Activated T-helper 1 cell treated with anti-CD3 and anti-CD28 coated beads, Interleukin-2, amount 50 U/mL, for 16 hours (primary cell): ENCODE measurements at regions not wholly inside any gene's neighbourhood (a gene's known extent, or its start where the extent isn't known, plus 50 kb on each side); places are given as distances from the start of the nearest gene placed in this dataset.

ENCODE experiments used
- DNase-seq, 2 donors: peaks; one replicate each; pipeline ENCODE4 v3.0.0-alpha.2; 2020; ENCODE audit warnings: low read depth in 1 of 2, low spot score in 1 of 2

DNA sequence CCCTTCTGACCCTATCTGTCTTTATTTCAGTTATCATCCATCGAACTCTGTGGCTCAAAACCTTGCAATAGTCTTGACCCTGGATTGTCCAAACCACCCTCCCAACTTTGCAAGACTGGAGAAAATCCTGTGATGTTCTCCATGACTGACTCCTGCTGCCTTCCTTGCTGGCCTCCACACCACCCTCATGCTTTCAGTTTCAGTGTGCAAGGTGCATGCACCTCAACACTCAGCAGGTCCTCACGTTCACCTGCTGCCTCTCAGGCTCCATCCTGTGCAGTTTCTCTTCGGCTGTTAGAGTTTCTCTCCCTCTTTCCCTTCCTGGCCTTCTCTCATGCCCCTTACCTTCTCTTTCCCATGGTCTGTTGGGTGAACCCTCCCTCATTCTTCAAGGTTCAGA lies 59.4 kb upstream of the ASIC2 start:
- DNase-seq = no peak

DNA sequence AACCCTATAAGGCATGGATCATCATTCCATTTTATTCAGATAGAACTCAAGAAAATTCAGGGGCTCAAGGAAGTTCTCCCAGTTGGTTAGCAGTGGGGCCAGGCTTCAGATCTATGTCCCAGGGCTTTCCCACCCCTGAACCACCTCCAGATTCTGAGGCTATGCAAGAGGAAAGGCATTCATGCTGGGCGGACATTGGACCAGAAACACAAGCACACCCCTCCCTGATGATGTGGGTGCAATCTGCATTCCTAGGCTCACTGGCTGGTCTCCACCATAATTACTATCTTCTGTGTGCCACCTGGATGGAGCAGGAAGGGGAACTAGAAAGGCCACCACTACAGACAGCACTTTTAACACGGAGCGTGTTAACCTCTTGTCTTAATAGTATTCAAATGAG lies 63.2 kb upstream of the ASIC2 start:
- DNase-seq = no peak

DNA sequence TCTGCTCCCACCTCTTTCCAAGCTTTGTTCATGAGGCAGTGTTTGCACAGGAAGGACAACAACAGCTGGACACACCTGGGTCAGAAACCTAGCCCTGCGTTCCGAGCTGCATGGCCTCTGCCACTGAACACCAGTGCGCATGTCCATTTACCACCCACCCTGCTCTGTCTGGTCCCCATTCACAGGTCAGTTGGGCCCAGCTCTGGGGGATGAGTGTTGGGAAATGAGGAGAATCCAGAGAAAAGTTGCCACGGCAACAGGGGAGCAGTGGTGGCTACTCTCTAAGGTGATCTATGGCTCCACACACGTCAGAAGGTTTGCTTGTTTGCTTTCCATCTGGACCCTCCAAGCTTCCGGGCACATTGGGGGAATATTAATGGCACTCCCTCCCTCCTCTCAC lies 70.4 kb upstream of the ASIC2 start:
- no peak for DNase-seq

DNA sequence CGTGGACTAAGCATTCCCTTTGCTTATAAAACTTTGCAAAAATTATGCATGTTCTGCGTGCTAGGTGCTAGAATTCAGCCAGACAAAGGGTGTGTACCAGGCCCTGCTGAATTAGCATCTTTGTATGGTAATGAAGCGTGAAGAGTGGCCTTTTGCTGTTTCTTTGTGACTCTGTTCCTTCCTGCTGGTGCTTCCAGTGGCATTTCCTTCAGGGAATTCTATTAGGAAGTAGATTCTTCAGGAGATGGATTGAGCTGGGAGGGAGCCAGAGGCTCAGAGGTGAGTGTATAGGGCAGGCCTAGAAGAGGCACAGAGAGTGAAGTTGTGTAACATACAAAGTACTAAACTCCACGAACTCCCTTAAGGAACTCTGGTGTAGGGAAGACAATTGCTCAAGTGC lies 73.9 kb upstream of the ASIC2 start:
- no peak for DNase-seq

DNA sequence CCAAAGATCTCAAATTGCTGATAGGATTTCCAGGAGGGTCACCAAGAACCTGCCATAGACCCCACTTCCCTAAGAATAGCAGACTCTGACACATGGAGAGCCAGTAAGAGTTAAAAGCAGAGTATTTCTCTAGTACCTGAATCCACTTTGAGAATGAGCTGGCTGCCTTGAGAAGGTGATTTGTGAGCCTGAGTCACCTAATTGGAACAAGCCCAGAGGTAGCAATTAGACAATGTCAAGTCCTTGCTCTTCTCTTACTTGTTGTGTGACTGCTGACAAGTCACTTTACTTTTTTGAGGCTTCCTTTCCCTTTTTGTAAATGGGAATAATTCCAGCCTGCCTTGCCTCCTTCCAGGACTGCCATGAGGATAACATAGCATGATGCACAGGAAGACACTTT lies 76.1 kb upstream of the ASIC2 start:
- DNase-seq = no peak

DNA sequence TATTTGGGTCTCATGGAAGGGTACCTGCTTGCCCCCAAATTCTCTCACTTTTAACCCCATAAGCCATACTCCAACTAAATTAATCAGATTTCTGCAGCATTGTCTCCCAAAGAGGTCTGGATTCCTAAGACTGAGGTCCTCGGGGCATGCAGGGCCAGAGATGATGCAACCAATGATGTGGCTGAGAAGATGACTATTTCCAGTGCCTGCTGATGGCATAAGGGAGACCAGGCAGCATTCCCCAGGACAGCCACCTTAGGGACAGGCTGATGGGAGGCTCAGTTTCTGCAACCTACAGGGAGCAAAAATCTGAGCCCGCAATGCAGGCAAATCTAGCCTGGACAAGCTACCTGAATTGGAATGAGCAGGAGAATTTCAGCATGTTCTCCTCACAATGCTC lies 76.8 kb upstream of the ASIC2 start:
- no peak for DNase-seq

DNA sequence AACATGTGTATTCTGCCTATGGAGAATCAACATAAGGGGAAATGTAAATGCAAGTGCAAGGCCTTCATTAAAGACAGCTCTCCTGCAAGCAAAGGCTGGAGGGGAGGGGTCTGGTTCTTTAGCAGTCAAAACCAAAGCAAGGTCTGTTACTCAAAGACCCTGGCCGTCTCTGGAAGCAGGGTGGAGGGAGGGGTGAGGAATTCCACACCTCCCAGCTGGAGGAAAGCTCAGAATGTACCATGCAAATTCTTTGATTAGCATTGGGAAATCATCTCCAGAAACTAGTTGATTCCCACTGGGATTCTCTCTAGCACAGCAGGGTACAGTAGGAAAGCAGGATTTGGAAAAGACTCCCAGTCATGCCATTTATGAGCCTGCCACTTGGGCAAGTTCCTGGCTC lies 77.3 kb upstream of the ASIC2 start:
- DNase-seq = no peak

DNA sequence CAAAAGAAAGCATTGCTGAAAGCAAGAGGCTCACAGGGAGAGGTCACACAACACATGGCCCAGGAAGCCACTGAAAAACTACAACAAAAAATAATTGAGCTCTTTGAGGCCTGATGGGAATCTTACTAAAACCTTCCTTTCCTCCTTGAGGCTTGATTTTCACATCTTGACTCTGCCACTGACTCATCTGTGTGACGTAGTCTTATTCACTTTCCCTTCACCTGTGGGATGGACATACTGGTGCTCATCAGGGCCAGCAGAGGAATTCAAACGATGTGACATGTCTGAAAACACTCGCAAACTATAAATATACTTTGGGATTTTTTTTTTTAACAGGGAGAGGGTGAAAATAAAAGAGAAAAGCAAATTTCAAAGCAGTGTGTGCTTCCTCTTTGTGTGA lies 78.3 kb upstream of the ASIC2 start:
- DNase-seq = no peak

DNA sequence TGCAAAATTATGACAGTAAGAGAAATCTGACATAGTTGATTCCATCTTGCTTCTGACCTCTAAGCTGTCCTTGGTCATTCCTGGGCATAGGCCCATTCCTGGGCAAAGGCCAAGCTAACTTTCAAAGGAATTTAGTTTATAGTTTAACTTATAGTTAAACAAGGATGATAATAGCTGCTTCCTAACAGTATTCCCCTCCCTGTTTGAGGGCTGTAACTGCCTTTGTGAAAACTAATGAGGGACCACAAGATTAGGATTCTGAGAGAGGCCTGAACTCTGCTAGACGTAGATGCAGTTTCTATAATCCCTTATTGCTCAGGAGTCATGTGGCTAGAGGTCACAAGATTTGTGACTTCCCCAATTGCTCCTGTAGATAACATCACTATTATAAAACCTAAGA lies 80.2 kb upstream of the ASIC2 start:
- DNase-seq = no peak

DNA sequence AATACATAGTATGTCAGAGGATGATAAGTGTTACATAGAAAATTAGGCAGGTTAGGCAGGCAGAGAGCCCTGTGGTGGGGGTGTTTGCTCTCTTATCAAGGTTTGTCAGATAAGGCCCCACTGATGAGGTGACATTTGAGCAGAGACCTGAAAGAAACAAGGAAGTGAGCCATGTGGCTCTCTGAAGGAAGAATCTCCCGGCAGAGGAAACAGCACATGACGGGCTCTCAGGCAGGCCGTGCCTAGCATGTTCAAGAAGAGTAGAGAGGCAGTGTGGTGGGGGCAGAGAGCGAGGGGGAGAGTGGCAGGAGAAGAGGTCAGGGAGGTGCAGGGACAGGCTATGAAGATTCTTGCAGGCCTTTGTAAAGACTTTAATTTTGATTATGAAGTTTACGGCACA lies 82.0 kb upstream of the ASIC2 start:
- no peak for DNase-seq

DNA sequence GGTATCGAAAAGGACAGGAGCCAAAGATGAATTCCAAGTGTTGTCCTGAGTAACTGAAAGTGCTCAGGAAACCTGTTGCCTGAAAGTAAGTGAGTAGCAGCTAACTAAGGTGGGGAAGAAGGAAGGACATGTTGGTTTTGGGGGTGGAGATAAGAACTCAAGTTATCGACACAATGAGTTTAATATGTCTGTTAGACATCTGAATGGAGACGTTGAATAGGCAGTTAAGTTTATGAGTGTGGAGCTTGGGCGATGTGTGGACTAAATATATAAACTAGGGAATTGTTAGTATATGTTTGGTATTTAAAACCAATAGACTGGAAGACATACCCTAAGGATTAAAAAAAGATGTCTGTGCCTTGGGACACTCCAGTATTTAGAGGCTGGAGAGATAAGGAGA lies 82.7 kb upstream of the ASIC2 start:
- DNase-seq = no peak

DNA sequence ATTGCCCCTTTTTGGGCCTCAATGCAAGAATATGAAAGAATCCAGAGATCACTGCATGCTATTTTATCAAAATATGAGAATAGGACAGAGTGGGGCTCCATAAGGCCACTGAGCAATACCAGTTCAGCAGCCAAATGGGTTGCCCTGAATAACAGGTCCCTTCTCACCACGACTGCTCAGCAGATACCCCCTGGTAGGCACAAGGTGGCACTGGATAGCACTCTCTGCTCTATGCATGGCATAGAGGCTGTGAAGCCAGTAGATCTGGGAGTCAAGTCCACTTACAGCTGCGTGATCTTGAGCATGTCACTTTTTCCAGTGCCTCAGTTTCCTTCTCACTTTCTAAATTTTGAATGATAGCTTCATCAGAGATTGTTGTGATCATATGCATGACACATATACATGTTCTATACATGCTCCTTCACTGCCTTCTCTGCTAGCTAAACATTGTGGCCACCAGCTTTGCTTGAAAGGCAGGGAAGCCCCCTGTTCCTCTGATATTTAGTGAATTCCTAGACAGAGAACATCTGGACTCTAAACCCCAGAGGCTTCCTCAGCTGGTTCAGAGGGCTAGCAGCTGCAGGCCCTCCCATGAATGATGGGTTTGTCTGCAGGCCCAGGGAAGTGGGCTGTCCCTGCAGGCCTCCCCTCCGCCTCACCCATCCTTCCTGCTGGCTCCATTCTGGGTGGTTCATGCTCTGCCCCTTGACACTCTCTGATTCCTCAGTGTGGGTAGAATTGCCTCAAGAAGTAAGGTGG lies 84.9 kb upstream of the ASIC2 start:
- no peak for DNase-seq

DNA sequence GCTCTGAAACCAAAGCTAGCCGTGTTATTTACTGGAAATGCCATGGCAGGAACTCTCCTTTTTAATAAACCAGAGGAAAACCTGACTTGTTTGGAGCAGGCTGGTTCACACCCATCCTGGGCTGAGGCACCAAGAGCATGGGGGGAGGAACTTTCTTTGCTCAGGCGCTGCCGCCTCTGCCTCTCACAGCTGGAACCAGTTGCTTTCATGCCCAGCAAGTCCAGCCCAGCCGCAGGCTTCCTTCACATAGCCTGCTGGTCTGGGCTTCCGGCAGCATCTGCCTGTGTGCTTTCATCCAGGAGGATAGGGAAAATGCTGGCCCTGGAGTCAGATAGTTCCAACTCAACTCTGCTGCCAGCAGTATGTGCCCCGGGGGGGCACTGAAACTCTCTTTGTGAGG lies 88.1 kb upstream of the ASIC2 start:
- no peak for DNase-seq

DNA sequence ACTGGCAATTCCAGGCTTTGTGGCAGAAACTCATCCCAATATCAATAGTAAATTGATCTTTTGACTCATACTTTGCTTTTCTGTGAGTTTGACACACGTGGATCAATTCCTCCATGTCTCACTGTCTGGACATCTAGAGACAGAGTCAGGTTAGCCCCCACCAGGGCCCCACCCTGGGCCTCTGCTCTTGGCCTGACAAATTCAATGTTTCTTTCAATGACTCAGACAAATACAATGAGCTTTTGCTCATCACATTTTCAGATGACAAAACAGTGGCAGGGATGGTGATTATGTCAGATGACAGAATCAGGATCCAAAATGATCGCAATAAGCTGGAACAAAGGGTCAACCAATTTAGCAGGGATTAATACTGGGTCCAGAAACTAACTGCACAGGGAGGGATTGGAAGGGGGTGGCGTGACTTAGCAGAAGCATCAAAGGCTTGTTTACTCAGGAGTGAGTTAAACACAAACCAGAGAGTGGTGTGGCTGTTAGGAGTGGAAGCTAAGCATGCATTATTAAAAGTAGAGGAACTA lies 90.5 kb upstream of the ASIC2 start:
- no peak for DNase-seq

DNA sequence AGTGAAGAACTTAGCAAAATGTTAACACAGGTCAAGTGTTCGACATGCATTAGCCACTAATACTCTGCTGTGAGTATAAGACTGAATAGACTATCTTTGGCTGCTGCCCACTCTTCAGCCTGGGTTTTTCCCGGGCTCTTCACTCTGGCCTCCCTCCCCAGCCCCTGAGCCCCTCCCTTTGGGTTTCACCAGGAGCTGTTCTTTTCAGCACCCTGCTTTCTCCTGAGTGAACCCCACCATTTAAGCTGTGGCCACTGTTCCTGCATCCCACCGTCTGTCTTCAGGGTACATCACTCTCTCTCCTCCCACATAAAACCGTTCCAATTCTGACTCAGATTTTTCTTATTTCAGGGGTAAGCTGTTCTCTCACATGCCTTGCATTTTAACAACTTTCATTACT lies 92.0 kb upstream of the ASIC2 start:
- no peak for DNase-seq

DNA sequence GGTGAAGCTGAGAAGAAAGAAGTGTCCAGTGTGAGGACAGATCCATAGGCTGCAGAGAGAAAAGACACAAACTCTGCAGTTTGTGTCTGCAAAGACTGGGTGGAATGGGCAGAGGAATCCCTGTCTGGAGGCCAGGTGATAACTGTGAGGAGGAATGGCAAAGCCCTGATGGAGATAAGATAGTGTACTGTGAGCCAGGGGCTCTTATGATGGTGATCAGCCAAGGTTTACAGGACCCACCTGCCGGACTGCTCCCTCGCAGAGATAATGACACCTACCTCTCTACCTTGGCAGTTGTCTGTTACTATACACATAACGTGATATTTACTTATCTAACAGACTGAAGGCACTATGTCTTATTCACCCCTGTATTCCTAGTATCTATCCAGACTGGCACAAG lies 92.6 kb upstream of the ASIC2 start:
- DNase-seq = no peak

DNA sequence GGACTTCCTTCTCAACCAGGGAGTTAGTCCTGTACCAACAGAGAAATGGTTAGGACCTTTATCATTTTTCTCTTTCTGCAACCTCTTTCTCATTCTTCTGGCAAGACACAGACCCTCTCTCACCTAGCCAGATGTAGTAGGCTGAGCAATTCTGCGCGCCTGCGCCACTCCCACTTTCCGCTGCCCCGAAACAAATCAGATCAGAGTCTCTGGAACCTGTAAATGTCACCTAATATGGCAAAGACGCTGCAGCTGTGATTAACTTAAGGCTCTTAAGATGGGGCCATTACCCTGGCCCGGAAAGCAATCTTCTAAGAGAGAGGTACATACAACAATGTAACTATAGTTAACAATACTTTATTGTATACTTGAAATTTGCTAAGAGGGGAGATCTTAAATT lies 94.3 kb upstream of the ASIC2 start:
- no peak for DNase-seq

DNA sequence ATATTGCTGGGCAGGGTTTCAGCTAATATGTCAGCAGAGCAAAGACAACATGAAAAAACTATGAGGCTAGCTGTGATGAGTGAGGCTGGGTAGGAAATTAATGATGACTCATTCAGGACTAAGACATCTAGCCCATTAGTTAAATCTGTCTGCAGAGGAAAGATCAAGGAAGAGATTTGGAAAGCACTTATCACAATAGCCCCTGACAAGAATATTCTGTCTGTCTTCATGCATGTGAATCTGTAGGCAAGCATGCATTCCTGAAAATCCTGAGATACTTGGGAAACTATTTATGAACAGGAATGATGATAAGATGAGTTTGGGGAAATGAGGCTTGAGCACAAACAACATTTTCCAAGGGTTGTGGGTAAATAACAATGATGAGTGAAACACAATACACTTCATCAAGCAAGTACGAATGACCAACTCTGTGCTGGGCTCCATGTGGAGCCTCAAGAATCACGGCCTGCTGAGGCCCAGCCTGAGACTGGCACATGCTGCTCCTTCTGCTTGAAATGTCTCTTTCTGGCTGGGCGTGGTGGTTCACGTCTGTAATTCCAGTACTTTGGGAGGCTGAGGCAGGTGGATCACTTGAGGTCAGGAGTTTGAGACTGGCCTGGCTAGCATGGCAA lies 96.5 kb upstream of the ASIC2 start:
- no peak for DNase-seq

DNA sequence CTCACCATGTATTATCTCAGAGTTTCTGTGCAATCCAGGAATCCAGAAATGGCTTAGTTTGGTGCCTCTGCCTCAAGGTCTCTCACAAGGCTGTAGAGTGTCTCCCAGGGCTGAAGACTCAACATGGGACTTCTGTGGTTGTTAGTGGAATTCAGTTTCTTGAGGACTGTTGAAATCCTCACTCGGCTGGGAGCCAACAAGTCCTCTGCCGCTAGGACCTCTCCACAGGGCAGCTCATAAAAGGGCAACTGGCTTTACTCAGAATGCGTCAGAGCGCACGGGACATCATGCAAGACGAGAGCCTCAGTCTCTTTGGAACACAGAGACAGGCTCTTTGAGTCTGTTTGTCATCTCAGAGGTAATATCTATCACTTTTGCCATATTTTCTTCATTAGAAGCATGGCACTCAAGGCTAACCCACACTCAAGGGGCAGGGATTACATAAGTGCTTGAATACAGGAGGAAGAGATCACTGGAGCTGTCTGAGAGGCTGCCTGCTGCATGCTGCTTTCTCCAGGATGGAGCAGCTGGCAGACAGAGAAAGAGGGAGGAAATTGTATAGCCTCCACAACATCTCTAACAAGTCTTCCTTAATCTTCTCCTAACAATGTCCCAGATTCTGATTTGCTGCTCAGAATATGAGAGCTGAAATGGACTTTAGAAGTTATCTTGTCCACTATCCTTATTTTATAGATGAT lies 97.5 kb upstream of the ASIC2 start:
- no peak for DNase-seq

DNA sequence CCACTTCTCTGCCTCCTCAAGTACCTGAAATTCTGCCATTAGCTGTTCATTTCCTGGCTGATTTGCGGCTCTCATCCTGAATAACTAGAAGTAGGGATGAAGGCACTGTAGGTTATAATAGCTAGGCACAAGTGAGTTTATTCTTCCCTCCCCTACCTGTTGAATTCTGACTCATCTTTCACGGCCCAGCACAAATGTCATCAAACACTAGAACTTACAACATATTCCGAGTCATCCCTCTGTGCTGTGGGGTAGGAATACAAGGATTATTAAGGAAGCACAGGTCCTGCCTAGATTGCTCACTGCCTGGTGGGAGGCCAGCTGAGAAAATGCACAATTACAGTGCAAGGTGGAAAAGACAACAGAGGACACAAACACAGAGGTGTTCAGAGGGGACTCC lies 103.7 kb upstream of the ASIC2 start:
- DNase-seq = no peak

DNA sequence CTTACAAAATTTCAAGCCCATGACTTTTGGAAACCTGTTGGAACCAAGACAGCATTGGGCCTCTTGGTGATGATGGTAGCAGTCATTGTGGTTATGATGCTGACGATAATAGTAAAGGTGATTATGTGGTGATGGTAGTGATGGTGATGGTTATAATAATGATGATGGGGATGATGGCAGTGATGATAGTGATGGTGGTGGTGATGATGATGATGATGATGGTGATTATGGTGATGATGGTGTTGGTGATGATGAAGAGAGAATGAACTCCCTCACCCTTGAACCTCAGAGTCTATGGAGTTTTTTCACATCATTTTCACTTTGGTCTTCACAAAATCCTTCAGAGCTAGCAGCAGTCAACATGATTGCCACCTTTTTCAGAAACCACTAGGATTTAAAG lies 105.3 kb upstream of the ASIC2 start:
- no peak for DNase-seq

DNA sequence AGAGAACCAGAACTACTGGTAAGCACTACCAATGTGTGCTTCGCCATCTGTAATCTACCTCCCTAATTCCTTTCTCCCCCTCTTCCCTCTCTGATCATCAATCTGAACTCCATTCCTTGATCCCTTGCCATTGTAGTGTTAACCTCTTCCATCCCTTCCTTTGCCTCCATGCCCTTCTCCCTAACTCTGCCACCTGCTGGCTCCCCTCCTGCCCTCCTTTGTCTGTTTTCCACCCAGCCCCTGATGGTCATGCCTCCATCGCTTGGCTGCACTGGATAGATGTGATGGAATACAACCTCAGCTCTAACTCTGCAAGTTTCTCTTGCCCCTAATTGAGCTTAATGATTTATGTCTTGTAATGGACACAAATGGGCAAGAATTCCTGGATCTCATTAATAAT lies 108.2 kb upstream of the ASIC2 start:
- DNase-seq = no peak
